ENCODE measurements at regions not wholly inside any gene's neighbourhood (a gene's known extent, or its start where the extent isn't known, plus 50 kb on each side); places are given as distances from the start of the nearest gene placed in this dataset.

DNA sequence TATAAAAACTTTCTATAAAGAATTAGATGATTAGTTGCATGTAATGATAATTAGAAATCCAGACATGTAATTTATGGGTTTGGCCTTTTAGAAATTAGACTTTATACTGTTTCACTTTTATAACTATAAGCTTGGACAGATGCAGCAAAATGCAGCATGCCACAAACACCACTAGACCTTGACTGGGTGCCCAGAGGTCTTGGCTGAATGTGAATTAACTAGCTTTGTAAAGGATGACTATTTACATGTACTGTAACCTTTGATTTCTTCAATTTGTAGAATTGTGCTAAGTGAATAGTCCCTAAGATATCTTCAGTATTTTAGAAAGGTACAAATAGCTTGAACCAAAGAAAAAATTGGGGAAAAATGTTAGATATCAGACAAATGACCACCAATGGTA is 2168.1 kb downstream of the MAT2B start:
- Histone ChIP-seq H4K20me1 (ENCODE audit: insufficient read depth, poor library complexity, severe bottlenecking) (no peaks in the 10 kb centered on the region), H3K4me3 (no peak overlapping the region), H3K4me1 (ENCODE audit: insufficient read depth) (no peaks in the 10 kb centered on the region), H3K36me3 (replicated peaks; ENCODE audit: insufficient read depth, low read depth) (no peaks in the 10 kb centered on the region), H2AFZ (no peak overlapping the region), H3K4me2 (no peak overlapping the region), H3K27ac (no peak overlapping the region), H3K9me3 (ENCODE audit: low read depth) (no peaks in the 10 kb centered on the region), H3K79me2 (no peaks in the 10 kb centered on the region), H3K27me3 (no peaks in the 10 kb centered on the region), H3K9me2 (replicated peaks; ENCODE audit: insufficient read depth) (no peaks in the 10 kb centered on the region)
- DNase-seq (ENCODE audit: low spot score), result no peak
- no peak for TF ChIP-seq CTCF (IDR thresholded peaks at IDR 0.05; ENCODE audit: poor library complexity)
- no peak for TF ChIP-seq EZH2 (IDR thresholded peaks at IDR 0.05; ENCODE audit: borderline replicate concordance)
- TF ChIP-seq EZH2phosphoT487 (IDR thresholded peaks at IDR 0.05; ENCODE audit: low read depth, severe bottlenecking, unreplicated experiment), result no peak

- no peak overlapping the region for H3K27ac ChIP-seq
- no peaks in the 10 kb centered on the region for H3K4me1 ChIP-seq (ENCODE audit: insufficient read depth)
- no peak overlapping the region for H2AFZ ChIP-seq
- H3K4me2 ChIP-seq, result no peak overlapping the region
- H3K9me2 ChIP-seq (replicated peaks; ENCODE audit: insufficient read depth), result no peaks in the 10 kb centered on the region
- H3K27me3 ChIP-seq, result no peaks in the 10 kb centered on the region
- TF ChIP-seq CTCF (IDR thresholded peaks at IDR 0.05; ENCODE audit: poor library complexity) (no peak), EZH2 (IDR thresholded peaks at IDR 0.05; ENCODE audit: borderline replicate concordance) (no peak), EZH2phosphoT487 (IDR thresholded peaks at IDR 0.05; ENCODE audit: low read depth, severe bottlenecking, unreplicated experiment) (no peak)
- no peak for DNase-seq (ENCODE audit: low spot score)
- no peaks in the 10 kb centered on the region for H3K36me3 ChIP-seq (replicated peaks; ENCODE audit: insufficient read depth, low read depth)
- H4K20me1 ChIP-seq (ENCODE audit: insufficient read depth, poor library complexity, severe bottlenecking), result no peaks in the 10 kb centered on the region
- H3K4me3 ChIP-seq, result no peak overlapping the region
- 91% methylated on average over 1 of the region's 1 CpG for WGBS (ENCODE audit: low lambda C conversion rate, missing lambda C conversion rate)
- no peaks in the 10 kb centered on the region for H3K79me2 ChIP-seq
- H3K9me3 ChIP-seq (ENCODE audit: low read depth), result no peaks in the 10 kb centered on the region
These were observed 2190.4 kb downstream of the MAT2B start for GRCh38 chr5:165695796-165696195.

- H3K4me1 ChIP-seq (ENCODE audit: insufficient read depth), result no peaks in the 10 kb centered on the region
- H3K4me3 ChIP-seq, result no peak overlapping the region
- no peak for TF ChIP-seq EZH2phosphoT487 (IDR thresholded peaks at IDR 0.05; ENCODE audit: low read depth, severe bottlenecking, unreplicated experiment)
- no peak for TF ChIP-seq CTCF (IDR thresholded peaks at IDR 0.05; ENCODE audit: poor library complexity)
- no peak for TF ChIP-seq EZH2 (IDR thresholded peaks at IDR 0.05; ENCODE audit: borderline replicate concordance)
- H3K27me3 ChIP-seq, result no peaks in the 10 kb centered on the region
- H2AFZ ChIP-seq, result no peak overlapping the region
- no peak overlapping the region for H3K4me2 ChIP-seq
- H4K20me1 ChIP-seq (ENCODE audit: insufficient read depth, poor library complexity, severe bottlenecking), result no peaks in the 10 kb centered on the region
- no peak overlapping the region for H3K27ac ChIP-seq
- H3K36me3 ChIP-seq (replicated peaks; ENCODE audit: insufficient read depth, low read depth), result no peaks in the 10 kb centered on the region
- WGBS (ENCODE audit: low lambda C conversion rate, missing lambda C conversion rate), result 85% methylated on average over 1 of the region's 1 CpG
- H3K79me2 ChIP-seq, result no peaks in the 10 kb centered on the region
- peak; percentile 11 for DNase-seq (ENCODE audit: low spot score)
- no peaks in the 10 kb centered on the region for H3K9me2 ChIP-seq (replicated peaks; ENCODE audit: insufficient read depth)
- no peaks in the 10 kb centered on the region for H3K9me3 ChIP-seq (ENCODE audit: low read depth)
These were observed 2200.5 kb downstream of the MAT2B start for GRCh38 chr5:165705960-165706359.

- Histone ChIP-seq H3K4me3 (no peak overlapping the region), H4K20me1 (ENCODE audit: insufficient read depth, poor library complexity, severe bottlenecking) (no peaks in the 10 kb centered on the region), H3K79me2 (no peaks in the 10 kb centered on the region), H3K27me3 (no peaks in the 10 kb centered on the region), H3K27ac (no peak overlapping the region), H3K36me3 (replicated peaks; ENCODE audit: insufficient read depth, low read depth) (no peaks in the 10 kb centered on the region), H3K9me3 (ENCODE audit: low read depth) (no peaks in the 10 kb centered on the region), H3K4me2 (no peak overlapping the region), H3K4me1 (ENCODE audit: insufficient read depth) (no peaks in the 10 kb centered on the region), H3K9me2 (replicated peaks; ENCODE audit: insufficient read depth) (no peaks in the 10 kb centered on the region), H2AFZ (no peak overlapping the region)
- TF ChIP-seq CTCF (IDR thresholded peaks at IDR 0.05; ENCODE audit: poor library complexity) (no peak), EZH2phosphoT487 (IDR thresholded peaks at IDR 0.05; ENCODE audit: low read depth, severe bottlenecking, unreplicated experiment) (no peak), EZH2 (IDR thresholded peaks at IDR 0.05; ENCODE audit: borderline replicate concordance) (no peak)
- 87% methylated on average over 3 of the region's 3 CpGs for WGBS (ENCODE audit: low lambda C conversion rate, missing lambda C conversion rate)
- DNase-seq (ENCODE audit: low spot score), result no peak
These were observed 2206.6 kb downstream of the MAT2B start for GRCh38 chr5:165712011-165712410.

Measured in hepatocyte (in vitro differentiated cells).